HG03354 (cell line): ENCODE measurements at regions not wholly inside any gene's neighbourhood (a gene's known extent, or its start where the extent isn't known, plus 50 kb on each side); places are given as distances from the start of the nearest gene placed in this dataset.

Experiments used
- ATAC-seq: cut with Tn5 transposase; IDR thresholded peaks from one replicate; pipeline ENCODE4 v1.9.1; 2021; ENCODE audit warnings: mild to moderate bottlenecking; ENCODE audit not compliant: unreplicated experiment, poor library complexity, severe bottlenecking

- no peak for ATAC-seq
Measured at GRCh38 chr15:70252056-70252950, 154.6 kb upstream of the TLE3 start.

- ATAC-seq, result no peak
Measured at GRCh38 chr15:70251246-70251990, 153.7 kb upstream of the TLE3 start.

GRCh38 chr15:70250208-70251201 is 152.8 kb upstream of the TLE3 start:
- no peak for ATAC-seq

- no peak for ATAC-seq
Measured at GRCh38 chr15:70249616-70250015, 151.9 kb upstream of the TLE3 start.

GRCh38 chr15:70248116-70249025 is 150.7 kb upstream of the TLE3 start:
- no peak for ATAC-seq

GRCh38 chr15:70247281-70247680 is 149.6 kb upstream of the TLE3 start:
- ATAC-seq, result no peak

GRCh38 chr15:70246623-70247220 is 149.0 kb upstream of the TLE3 start:
- ATAC-seq, result no peak

- no peak for ATAC-seq
Measured at GRCh38 chr15:70245932-70246622, 148.4 kb upstream of the TLE3 start.

GRCh38 chr15:70244978-70245542 is 147.3 kb upstream of the TLE3 start:
- ATAC-seq, result no peak

GRCh38 chr15:70243686-70244540 is 146.2 kb upstream of the TLE3 start:
- no peak for ATAC-seq

- ATAC-seq, result no peak
Measured at GRCh38 chr15:70242951-70243685, 145.4 kb upstream of the TLE3 start.

GRCh38 chr15:70241561-70242320 is 144.0 kb upstream of the TLE3 start:
- ATAC-seq, result no peak

- ATAC-seq, result no peak
Measured at GRCh38 chr15:70240820-70241430, 143.2 kb upstream of the TLE3 start.

GRCh38 chr15:70240082-70240481 is 142.4 kb upstream of the TLE3 start:
- peak; percentile 69 for ATAC-seq

- ATAC-seq, result no peak
Measured at GRCh38 chr15:70238917-70239316, 141.2 kb upstream of the TLE3 start.
